ENCODE measurements at regions not wholly inside any gene's neighbourhood (a gene's known extent, or its start where the extent isn't known, plus 50 kb on each side); places are given as distances from the start of the nearest gene placed in this dataset.

- TF ChIP-seq, protein P1, sequence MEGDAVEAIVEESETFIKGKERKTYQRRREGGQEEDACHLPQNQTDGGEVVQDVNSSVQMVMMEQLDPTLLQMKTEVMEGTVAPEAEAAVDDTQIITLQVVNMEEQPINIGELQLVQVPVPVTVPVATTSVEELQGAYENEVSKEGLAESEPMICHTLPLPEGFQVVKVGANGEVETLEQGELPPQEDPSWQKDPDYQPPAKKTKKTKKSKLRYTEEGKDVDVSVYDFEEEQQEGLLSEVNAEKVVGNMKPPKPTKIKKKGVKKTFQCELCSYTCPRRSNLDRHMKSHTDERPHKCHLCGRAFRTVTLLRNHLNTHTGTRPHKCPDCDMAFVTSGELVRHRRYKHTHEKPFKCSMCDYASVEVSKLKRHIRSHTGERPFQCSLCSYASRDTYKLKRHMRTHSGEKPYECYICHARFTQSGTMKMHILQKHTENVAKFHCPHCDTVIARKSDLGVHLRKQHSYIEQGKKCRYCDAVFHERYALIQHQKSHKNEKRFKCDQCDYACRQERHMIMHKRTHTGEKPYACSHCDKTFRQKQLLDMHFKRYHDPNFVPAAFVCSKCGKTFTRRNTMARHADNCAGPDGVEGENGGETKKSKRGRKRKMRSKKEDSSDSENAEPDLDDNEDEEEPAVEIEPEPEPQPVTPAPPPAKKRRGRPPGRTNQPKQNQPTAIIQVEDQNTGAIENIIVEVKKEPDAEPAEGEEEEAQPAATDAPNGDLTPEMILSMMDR (conservative IDR thresholded peaks at IDR 0.05 in 1 of 2, IDR thresholded peaks at IDR 0.05 in 1 of 2; ENCODE audit: extremely low read depth in 1 of 2, insufficient read depth in 1 of 2, low read depth in 1 of 2, low read length in 2 of 2) = no peak
- no peak for TF ChIP-seq EZH2 (IDR thresholded peaks at IDR 0.05; ENCODE audit: borderline replicate concordance, low read length)
Observed at GRCh38 chr15:47985568-47985967, 135.2 kb upstream of the SLC24A5 start.

Measured in mammary epithelial cell (primary cell).